ENCODE measurements at regions not wholly inside any gene's neighbourhood (a gene's known extent, or its start where the extent isn't known, plus 50 kb on each side); places are given as distances from the start of the nearest gene placed in this dataset.

DNA sequence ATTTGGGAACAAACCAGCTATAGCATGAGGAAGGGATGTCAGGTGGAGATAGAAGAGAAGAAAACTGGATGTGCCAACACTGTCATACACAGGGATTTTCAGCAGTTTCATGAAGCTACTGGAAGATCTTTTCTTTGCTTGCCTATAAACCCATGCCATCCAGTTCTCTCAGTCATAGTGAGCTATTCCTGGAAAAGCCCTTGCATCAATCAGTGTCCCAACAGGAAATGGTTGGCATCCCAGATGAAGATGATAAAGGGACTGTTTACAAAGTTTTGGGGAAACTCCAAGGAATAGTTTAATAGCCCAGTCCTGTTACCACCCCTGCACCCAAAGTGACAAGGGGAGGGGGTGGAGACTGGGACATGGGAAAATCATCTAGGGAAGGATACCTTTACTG lies 58.5 kb upstream of the ARGLU1 start:
- DNase-seq, result no peak

DNA sequence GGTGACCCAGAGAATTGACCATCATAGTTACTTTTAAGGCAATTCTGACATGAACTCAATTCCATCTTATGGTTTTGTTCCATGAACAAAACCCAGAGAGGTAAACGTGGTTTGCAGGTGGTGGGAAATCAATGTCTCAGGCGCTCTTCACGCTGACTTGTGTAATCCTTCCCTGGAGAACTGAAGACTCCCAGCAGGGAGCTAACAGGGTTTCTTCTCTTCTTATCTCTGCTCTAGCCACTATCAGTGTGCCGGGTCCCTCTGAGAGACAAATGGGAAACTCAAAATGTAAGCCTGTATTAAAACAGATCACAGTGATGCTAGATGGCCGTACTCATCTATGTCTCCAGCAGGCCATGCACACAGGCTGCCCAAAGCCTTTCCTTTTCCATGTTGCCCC lies 57.6 kb upstream of the ARGLU1 start:
- no peak for DNase-seq

DNA sequence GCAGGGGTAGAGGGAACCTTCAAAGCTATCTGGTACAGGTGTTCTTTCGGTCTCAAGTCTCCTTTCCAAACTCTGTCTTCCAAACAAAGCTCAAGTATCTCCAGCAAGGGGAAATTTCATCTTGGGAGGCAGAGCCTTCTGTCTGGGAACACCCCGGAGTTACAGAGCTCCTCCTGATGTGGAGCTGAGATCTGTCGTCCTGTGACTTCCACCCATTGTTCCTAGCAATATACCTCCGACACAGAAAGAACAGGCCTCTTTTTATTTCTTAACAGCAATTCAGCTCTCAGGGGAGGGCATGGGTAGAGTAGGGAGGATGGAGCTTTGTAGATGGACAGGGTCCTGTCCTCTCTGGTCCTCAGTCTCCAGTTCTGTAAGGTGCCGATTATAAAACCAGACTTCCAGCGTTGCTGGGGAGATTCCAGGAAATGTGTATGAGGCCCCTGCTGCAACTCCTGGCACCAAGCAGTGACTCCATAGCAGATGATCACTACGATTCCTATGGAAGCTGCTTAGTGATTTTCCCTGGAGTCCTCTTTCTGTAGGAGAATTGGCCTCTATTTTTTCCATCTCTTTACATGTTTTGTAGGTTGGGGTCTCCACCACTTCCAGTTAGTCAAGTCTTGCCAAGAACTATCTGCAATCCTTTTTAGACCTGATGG lies 56.0 kb upstream of the ARGLU1 start:
- no peak for DNase-seq

DNA sequence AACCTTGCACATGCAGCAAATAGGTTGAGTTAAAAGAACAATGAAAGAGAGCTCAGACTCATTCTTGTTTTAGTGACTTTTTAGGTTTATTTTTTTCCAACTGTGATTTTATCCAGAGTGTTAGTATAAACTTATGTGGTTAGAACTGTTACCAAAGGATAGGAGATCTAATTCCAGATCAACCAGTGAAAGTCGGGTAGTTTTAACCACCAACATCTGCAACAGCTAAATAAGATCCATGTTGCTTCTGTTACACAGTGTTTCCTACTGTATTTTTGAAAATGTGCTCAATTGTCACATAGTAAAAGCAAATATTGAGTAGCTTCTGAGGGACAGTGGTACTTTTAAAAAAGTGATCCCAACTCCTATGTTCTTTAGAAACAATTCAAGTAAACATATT lies 53.9 kb upstream of the ARGLU1 start:
- DNase-seq, result no peak

DNA sequence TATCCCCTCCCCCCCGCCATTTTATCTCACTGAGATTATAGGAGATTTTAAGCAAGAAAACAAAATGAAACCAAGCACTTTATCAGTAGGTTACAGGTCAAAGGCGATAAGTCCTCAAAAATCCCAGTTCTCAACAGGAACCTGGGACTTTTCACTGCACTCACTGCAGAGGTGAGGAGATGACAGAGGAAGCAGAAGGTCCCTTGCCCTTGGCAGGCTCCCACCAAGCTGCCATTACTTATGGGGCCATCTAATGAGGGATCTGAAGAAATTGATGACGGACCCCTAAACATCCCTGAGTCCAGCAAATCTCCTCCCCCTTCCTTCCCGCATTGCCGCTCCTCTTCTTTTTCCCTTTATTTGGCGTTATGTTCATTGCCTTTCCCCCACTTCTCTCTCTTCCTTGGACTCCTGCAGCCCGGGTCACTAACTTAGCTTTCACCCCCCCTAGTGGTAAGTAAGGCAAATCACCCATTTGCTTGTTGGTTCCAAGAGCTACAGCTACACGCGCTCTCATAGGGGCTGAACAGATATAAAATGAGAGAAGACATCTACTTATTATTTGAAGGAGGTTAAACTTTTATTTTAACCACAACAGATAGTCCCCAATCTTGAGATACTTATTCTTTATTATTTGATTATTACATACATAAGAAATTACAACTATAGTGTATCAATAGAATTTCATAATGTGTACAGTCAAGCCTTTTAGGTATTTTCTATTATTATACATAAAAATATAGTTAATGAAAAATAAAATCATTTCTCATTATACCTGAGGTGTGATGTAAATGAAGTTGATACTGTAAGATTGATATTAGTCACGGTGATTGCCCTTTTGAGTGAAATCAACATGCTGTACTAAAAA lies 52.0 kb upstream of the ARGLU1 start:
- peak; percentile 46 for DNase-seq
